IMR-90 (cell line): ENCODE measurements at regions not wholly inside any gene's neighbourhood (a gene's known extent, or its start where the extent isn't known, plus 50 kb on each side); places are given as distances from the start of the nearest gene placed in this dataset.

Experiments
- FOS ChIP-seq: fragments of 150-350 bp; IDR thresholded peaks from 2 replicates; pipeline ENCODE4 v1.6.1; 2016; ENCODE audit warnings: low read depth, low read length
- POLR2A ChIP-seq: IDR thresholded peaks from 2 replicates; pipeline ENCODE4 v1.6.1; 2012; ENCODE audit warnings: mild to moderate bottlenecking, low read depth, low read length
- RCOR1 ChIP-seq: IDR thresholded peaks from 2 replicates; pipeline ENCODE4 v1.6.1; 2012; ENCODE audit warnings: mild to moderate bottlenecking, low read length, improper control_type of control experiment; ENCODE audit not compliant: insufficient replicate concordance
- RFX5 ChIP-seq: IDR thresholded peaks from 2 replicates; pipeline ENCODE4 v1.8.0; 2012; ENCODE audit warnings: low read depth, mild to moderate bottlenecking, low read length, moderate library complexity
- SMC3 ChIP-seq: fragments of 150-350 bp; IDR thresholded peaks from 2 replicates; pipeline ENCODE4 v1.6.1; 2016; ENCODE audit warnings: low read depth, mild to moderate bottlenecking, antibody characterized with exemption, low read length, moderate library complexity
- TF ChIP-seq, protein P1 (sequence below): conservative IDR thresholded peaks from 2 replicates; pipeline ENCODE4 v1.5.1; 2012; ENCODE audit warnings: mild to moderate bottlenecking, low read depth, low read length, improper control_type of control experiment
- TF ChIP-seq, protein P2 (sequence below): fragments of 150-350 bp; IDR thresholded peaks from 2 replicates; pipeline ENCODE4 v1.6.1; 2017; ENCODE audit warnings: mild to moderate bottlenecking, antibody characterized with exemption, low read length, low read depth

GRCh38 chr2:7919510-7919909 lies 762.3 kb upstream of the ID2 start:
- TF ChIP-seq RCOR1 (no peak), RFX5 (no peak), POLR2A (no peak), SMC3 (no peak), FOS (no peak)
- TF ChIP-seq, protein P1, sequence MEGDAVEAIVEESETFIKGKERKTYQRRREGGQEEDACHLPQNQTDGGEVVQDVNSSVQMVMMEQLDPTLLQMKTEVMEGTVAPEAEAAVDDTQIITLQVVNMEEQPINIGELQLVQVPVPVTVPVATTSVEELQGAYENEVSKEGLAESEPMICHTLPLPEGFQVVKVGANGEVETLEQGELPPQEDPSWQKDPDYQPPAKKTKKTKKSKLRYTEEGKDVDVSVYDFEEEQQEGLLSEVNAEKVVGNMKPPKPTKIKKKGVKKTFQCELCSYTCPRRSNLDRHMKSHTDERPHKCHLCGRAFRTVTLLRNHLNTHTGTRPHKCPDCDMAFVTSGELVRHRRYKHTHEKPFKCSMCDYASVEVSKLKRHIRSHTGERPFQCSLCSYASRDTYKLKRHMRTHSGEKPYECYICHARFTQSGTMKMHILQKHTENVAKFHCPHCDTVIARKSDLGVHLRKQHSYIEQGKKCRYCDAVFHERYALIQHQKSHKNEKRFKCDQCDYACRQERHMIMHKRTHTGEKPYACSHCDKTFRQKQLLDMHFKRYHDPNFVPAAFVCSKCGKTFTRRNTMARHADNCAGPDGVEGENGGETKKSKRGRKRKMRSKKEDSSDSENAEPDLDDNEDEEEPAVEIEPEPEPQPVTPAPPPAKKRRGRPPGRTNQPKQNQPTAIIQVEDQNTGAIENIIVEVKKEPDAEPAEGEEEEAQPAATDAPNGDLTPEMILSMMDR: no peak
- TF ChIP-seq, protein P2, sequence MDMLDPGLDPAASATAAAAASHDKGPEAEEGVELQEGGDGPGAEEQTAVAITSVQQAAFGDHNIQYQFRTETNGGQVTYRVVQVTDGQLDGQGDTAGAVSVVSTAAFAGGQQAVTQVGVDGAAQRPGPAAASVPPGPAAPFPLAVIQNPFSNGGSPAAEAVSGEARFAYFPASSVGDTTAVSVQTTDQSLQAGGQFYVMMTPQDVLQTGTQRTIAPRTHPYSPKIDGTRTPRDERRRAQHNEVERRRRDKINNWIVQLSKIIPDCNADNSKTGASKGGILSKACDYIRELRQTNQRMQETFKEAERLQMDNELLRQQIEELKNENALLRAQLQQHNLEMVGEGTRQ: no peak
